IMR-90 (cell line): ENCODE measurements at regions not wholly inside any gene's neighbourhood (a gene's known extent, or its start where the extent isn't known, plus 50 kb on each side); places are given as distances from the start of the nearest gene placed in this dataset.

ENCODE experiments used
- ATAC-seq: fragments of 200-7000 bp; cut with Tn5 transposase; 2 replicates; pipeline ENCODE4 v1.9.1; 2020; ENCODE audit warnings: low read depth, mild to moderate bottlenecking, moderate library complexity
- BruUV-seq: library from RNA; stranded (reverse); fragments of 400-500 nt; replicated peaks from 2 replicates; lab custom pipeline; 2021; lab: Mats Ljungman, UMichigan
- CTCF ChIA-PET: fragments of 300-600 bp; formaldehyde crosslinking; extraction: SDS; loops from one replicate; lab custom pipeline; 2021; ENCODE audit warnings: antibody characterized with exemption; lab: Yijun Ruan, JAX
- POLR2A ChIA-PET: fragments of 300-600 bp; sonication (Branson Sonifier 250); formaldehyde crosslinking; loops from one replicate; lab custom pipeline; 2022; ENCODE audit warnings: antibody characterized with exemption; ENCODE audit not compliant: unreplicated experiment; lab: Charles Lee
- DNase-seq: peaks from one replicate; pipeline ENCODE4 v3.0.0; 2013
- H2AFZ ChIP-seq: replicated peaks from 2 replicates; pipeline ENCODE3; 2013; ENCODE audit warnings: low read length, mild to moderate bottlenecking; ENCODE audit not compliant: poor library complexity
- H2AK5ac ChIP-seq: 2 replicates; pipeline ENCODE4 v1.6.1; 2013; ENCODE audit warnings: low read depth, low read length, inconsistent platforms
- H2AK9ac ChIP-seq: replicated peaks from 2 replicates; pipeline ENCODE3; 2013; ENCODE audit warnings: mild to moderate bottlenecking, low read depth, low read length, moderate library complexity; ENCODE audit not compliant: poor library complexity
- H2BK120ac ChIP-seq: 2 replicates; pipeline ENCODE4 v1.6.1; 2013; ENCODE audit warnings: low read depth, low read length, inconsistent platforms
- H2BK15ac ChIP-seq: 3 replicates; pipeline ENCODE4 v1.6.1; 2013; ENCODE audit warnings: low read depth, low read length, inconsistent platforms
- H2BK20ac ChIP-seq: 2 replicates; pipeline ENCODE4 v1.6.1; 2013; ENCODE audit warnings: low read depth, mild to moderate bottlenecking, inconsistent platforms, low read length, moderate library complexity
- H2BK5ac ChIP-seq: 2 replicates; pipeline ENCODE4 v1.6.1; 2013; ENCODE audit warnings: mild to moderate bottlenecking, low read depth, low read length, inconsistent platforms; ENCODE audit not compliant: poor library complexity, severe bottlenecking
- H3K14ac ChIP-seq: replicated peaks from 2 replicates; pipeline ENCODE4 v1.6.1; 2013; ENCODE audit warnings: low read depth, low read length, inconsistent platforms
- H3K18ac ChIP-seq: 2 replicates; pipeline ENCODE4 v1.6.1; 2013; ENCODE audit warnings: low read depth, low read length, control low read depth
- H3K23ac ChIP-seq: 2 replicates; pipeline ENCODE4 v1.6.1; 2013; ENCODE audit warnings: low read depth, low read length, inconsistent platforms
- H3K27ac ChIP-seq: 2 replicates; pipeline ENCODE4 v1.5.1; 2013; ENCODE audit warnings: mild to moderate bottlenecking, control low read depth, low read length; ENCODE audit not compliant: insufficient read depth
- H3K27me3 ChIP-seq: 2 replicates; pipeline ENCODE4 v1.6.1; 2013; ENCODE audit warnings: low read length; ENCODE audit not compliant: control insufficient read depth, insufficient read depth
- H3K36me3 ChIP-seq: 2 replicates; pipeline ENCODE4 v1.6.1; 2013; ENCODE audit warnings: low read length, mixed read lengths; ENCODE audit not compliant: control insufficient read depth, insufficient read depth
- H3K4ac ChIP-seq: 2 replicates; pipeline ENCODE4 v1.6.1; 2013; ENCODE audit warnings: low read depth, low read length, inconsistent platforms
- H3K4me1 ChIP-seq: 2 replicates; pipeline ENCODE4 v1.6.1; 2013; ENCODE audit warnings: low read length, mixed read lengths; ENCODE audit not compliant: control insufficient read depth, insufficient read depth
- H3K4me2 ChIP-seq: 2 replicates; pipeline ENCODE4 v1.6.1; 2013; ENCODE audit warnings: low read depth, mild to moderate bottlenecking, control low read depth, low read length, moderate library complexity
- H3K4me3 ChIP-seq: 2 replicates; pipeline ENCODE4 v1.5.1; 2013; ENCODE audit warnings: low read depth, mild to moderate bottlenecking, control low read depth, low read length, moderate library complexity; ENCODE audit not compliant: insufficient read depth
- H3K56ac ChIP-seq: 2 replicates; pipeline ENCODE4 v1.6.1; 2013; ENCODE audit warnings: low read length, inconsistent platforms; ENCODE audit not compliant: insufficient read depth; ENCODE audit errors: extremely low read depth
- H3K79me1 ChIP-seq, 2 experiments: 2 replicates each; pipeline ENCODE4 v1.6.1; 2013; ENCODE audit warnings: low read length in 2 of 2, inconsistent platforms in 1 of 2, low read depth in 1 of 2
- H3K9ac ChIP-seq: 2 replicates; pipeline ENCODE4 v1.6.1; 2013; ENCODE audit warnings: low read depth, low read length, control low read depth
- H3K9me1 ChIP-seq: 2 replicates; pipeline ENCODE4 v1.6.1; 2013; ENCODE audit warnings: low read length, inconsistent platforms; ENCODE audit not compliant: insufficient read depth
- H3K9me3 ChIP-seq: 2 replicates; pipeline ENCODE4 v1.6.1; 2013; ENCODE audit warnings: low read length; ENCODE audit not compliant: control insufficient read depth, insufficient read depth
- H4K20me1 ChIP-seq: 2 replicates; pipeline ENCODE4 v1.6.1; 2013; ENCODE audit warnings: low read length, inconsistent platforms; ENCODE audit not compliant: insufficient read depth
- H4K5ac ChIP-seq: 2 replicates; pipeline ENCODE4 v1.6.1; 2013; ENCODE audit warnings: mild to moderate bottlenecking, low read depth, low read length, control low read depth
- H4K8ac ChIP-seq, 2 experiments: 2 replicates each; pipeline ENCODE4 v1.6.1; 2013; ENCODE audit warnings: low read depth in 2 of 2, low read length in 2 of 2, control low read depth in 1 of 2, inconsistent platforms in 1 of 2
- H4K91ac ChIP-seq: 2 replicates; pipeline ENCODE4 v1.6.1; 2013; ENCODE audit warnings: low read depth, low read length, inconsistent platforms; ENCODE audit not compliant: insufficient read depth
- BHLHE40 ChIP-seq: fragments of 150-350 bp; IDR thresholded peaks from 2 replicates; pipeline ENCODE4 v1.6.1; 2016; ENCODE audit warnings: mild to moderate bottlenecking, low read depth, low read length
- CTCF ChIP-seq: conservative IDR thresholded peaks from 2 replicates; pipeline ENCODE4 v1.5.1; 2012; ENCODE audit warnings: mild to moderate bottlenecking, low read depth, low read length, improper control_type of control experiment
- NFE2L2 ChIP-seq: fragments of 150-350 bp; IDR thresholded peaks from 2 replicates; pipeline ENCODE4 v1.6.1; 2016; ENCODE audit warnings: low read depth, mild to moderate bottlenecking, low read length
- RFX5 ChIP-seq: IDR thresholded peaks from 2 replicates; pipeline ENCODE4 v1.8.0; 2012; ENCODE audit warnings: low read depth, mild to moderate bottlenecking, low read length, moderate library complexity
- WGBS, 2 experiments: methylation state at CpG; one replicate each; pipeline versions ENCODE4 v1.1.5 to v1.1.7; 2013; ENCODE audit warnings: missing lambda C conversion rate in 2 of 2; ENCODE audit not compliant: insufficient read length in 1 of 2; ENCODE audit errors: extremely low coverage in 2 of 2; 5-methylcytosine and 5-hydroxymethylcytosine counted together
- dilution Hi-C: fragments of 300-500 bp; cut with HindIII; formaldehyde crosslinking; loops from one replicate; pipeline ENCODE4 v1.14.3; 2018; ENCODE audit warnings: low sequenced_read_pairs; ENCODE audit not compliant: unreplicated experiment
- in situ Hi-C: fragments of 300-500 bp; cut with MboI; formaldehyde crosslinking; loops from 3 replicates; pipeline ENCODE4 v1.14.3; 2019; ENCODE audit warnings: low sequenced_read_pairs, inconsistent platforms, mixed read lengths
- intact Hi-C: fragments of 100-400 bp; cut with micrococcal nuclease; formaldehyde crosslinking; loops from 2 replicates; pipeline ENCODE4 v1.10.0; 2022
- TF ChIP-seq, protein P1 (sequence below): fragments of 150-350 bp; IDR thresholded peaks from 2 replicates; pipeline ENCODE4 v1.6.1; 2017; ENCODE audit warnings: mild to moderate bottlenecking, antibody characterized with exemption, low read length, low read depth

DNA sequence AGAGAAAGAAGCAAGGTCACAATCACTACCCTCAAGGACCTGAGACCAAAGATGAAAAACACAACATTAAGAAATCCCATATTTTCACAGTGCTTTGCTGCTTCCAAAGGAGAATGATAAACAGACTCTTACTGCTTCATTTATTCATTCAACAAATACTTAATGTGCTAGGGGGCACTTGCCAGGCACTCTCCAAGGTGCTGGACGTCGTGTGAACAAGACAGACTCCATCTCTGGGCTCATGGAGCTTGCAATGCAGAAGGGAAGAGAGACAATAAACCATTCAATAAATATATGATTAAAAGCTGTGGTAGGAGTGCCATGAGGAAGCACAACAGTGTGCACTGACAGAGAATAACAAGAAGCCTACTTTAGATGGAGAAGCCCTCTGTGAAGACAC, 327.7 kb downstream of the CDK5RAP2 start:
- in situ Hi-C loops (no loop called here), dilution Hi-C loops (no loop called here), intact Hi-C loops (no loop called here)
- H3K27me3 ChIP-seq, result no peaks in the 10 kb centered on the region
- no peak overlapping the region for H2AK5ac ChIP-seq
- no peak for TF ChIP-seq RFX5
- no peak for TF ChIP-seq CTCF
- no peak for TF ChIP-seq BHLHE40
- TF ChIP-seq, protein P1, sequence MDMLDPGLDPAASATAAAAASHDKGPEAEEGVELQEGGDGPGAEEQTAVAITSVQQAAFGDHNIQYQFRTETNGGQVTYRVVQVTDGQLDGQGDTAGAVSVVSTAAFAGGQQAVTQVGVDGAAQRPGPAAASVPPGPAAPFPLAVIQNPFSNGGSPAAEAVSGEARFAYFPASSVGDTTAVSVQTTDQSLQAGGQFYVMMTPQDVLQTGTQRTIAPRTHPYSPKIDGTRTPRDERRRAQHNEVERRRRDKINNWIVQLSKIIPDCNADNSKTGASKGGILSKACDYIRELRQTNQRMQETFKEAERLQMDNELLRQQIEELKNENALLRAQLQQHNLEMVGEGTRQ, result no peak
- TF ChIP-seq NFE2L2, result no peak
- no peak overlapping the region for H3K4me3 ChIP-seq
- H2BK120ac ChIP-seq, result no peak overlapping the region
- H2AK9ac ChIP-seq, result no peak overlapping the region
- no peaks in the 10 kb centered on the region for H3K36me3 ChIP-seq
- no peak overlapping the region for H4K91ac ChIP-seq
- H3K14ac ChIP-seq, result no peak overlapping the region
- H3K4ac ChIP-seq, result no peak overlapping the region
- WGBS, 2 experiments, result no CpG with 5 or more reads among the region's 2 CpGs
- H4K5ac ChIP-seq, result no peak overlapping the region
- no peaks in the 10 kb centered on the region for H3K79me1 ChIP-seq
- no peak overlapping the region for H2AFZ ChIP-seq
- no peak overlapping the region for H2BK5ac ChIP-seq
- CTCF ChIA-PET, result no interaction called here
- no TSS peak for BruUV-seq
- H3K23ac ChIP-seq, result no peak overlapping the region
- H3K18ac ChIP-seq, result no peak overlapping the region
- no peak overlapping the region for H2BK20ac ChIP-seq
- no peak overlapping the region for H2BK15ac ChIP-seq
- no peak overlapping the region for H3K9ac ChIP-seq
- H3K27ac ChIP-seq, result no peak overlapping the region
- no peaks in the 10 kb centered on the region for H3K4me1 ChIP-seq
- H4K8ac ChIP-seq, result no peak overlapping the region
- no peak overlapping the region for H3K56ac ChIP-seq
- H3K9me3 ChIP-seq, result no peaks in the 10 kb centered on the region
- POLR2A ChIA-PET, result no interaction called here
- no peaks in the 10 kb centered on the region for H3K9me1 ChIP-seq
- ATAC-seq (no peak), DNase-seq (no peak)
- no peak overlapping the region for H3K4me2 ChIP-seq
- H4K20me1 ChIP-seq, result no peaks in the 10 kb centered on the region
